ENCODE measurements at regions not wholly inside any gene's neighbourhood (a gene's known extent, or its start where the extent isn't known, plus 50 kb on each side); places are given as distances from the start of the nearest gene placed in this dataset.

DNA sequence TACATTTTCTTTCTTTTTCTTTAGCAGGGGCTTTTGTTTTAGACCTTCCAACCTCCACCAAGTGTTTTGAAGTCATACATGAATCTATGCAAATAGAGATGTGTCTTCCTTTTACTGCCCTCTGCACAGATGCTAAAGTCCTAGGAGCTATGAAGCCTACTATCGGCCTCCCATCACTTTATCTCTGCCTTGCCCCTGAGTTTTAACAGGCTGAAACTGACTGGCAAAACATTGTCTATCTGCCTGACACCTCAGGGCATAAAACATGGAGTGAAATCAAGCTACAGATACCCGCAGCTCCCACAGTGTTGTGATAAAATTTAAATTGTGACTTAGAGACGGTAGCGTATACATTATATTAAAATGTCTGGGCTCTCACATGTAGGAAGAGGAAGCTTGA lies 604.6 kb upstream of the C9orf72 start:
- intact Hi-C loops (cut with DNase I; ENCODE audit: low total_unique reads) = no loop called here

GRCh38 chr9:28179893-28180292 lies 606.6 kb upstream of the C9orf72 start:
- H3K4me3 ChIP-seq (ENCODE audit: low read depth, poor library complexity, severe bottlenecking) = no peak overlapping the region
- no peak for TF ChIP-seq POLR2A (IDR thresholded peaks at IDR 0.05)
- no peak for TF ChIP-seq CTCF (IDR thresholded peaks at IDR 0.05)
- intact Hi-C loops (cut with DNase I; ENCODE audit: low total_unique reads) = no loop called here
- DNase-seq (ENCODE audit: low spot score in 2 of 2) = no peak
- 59 to 67% methylated on average over 2 of the region's 2 CpGs for WGBS, 2 donors

More for the DNA sequence above, 604.6 kb upstream of the C9orf72 start:
- no peak for DNase-seq (ENCODE audit: low spot score in 2 of 2)
- TF ChIP-seq CTCF (IDR thresholded peaks at IDR 0.05) (no peak), POLR2A (IDR thresholded peaks at IDR 0.05) (no peak)
- WGBS, 2 donors = 84 to 86% methylated on average over 4 of the region's 4 CpGs
- no peak overlapping the region for H3K4me3 ChIP-seq (ENCODE audit: low read depth, poor library complexity, severe bottlenecking)

- no peak for DNase-seq (ENCODE audit: low spot score in 2 of 2)
- H3K4me3 ChIP-seq (ENCODE audit: low read depth, poor library complexity, severe bottlenecking) = no peak overlapping the region
- WGBS, 2 donors = 62 to 72% methylated on average over 2 of the region's 2 CpGs
- TF ChIP-seq CTCF (IDR thresholded peaks at IDR 0.05) (no peak), POLR2A (IDR thresholded peaks at IDR 0.05) (no peak)
- intact Hi-C loops (cut with DNase I; ENCODE audit: low total_unique reads) = no loop called here
Measured at GRCh38 chr9:28190981-28191380, 617.7 kb upstream of the C9orf72 start.

- TF ChIP-seq CTCF (IDR thresholded peaks at IDR 0.05) (no peak), POLR2A (IDR thresholded peaks at IDR 0.05) (no peak)
Measured at GRCh38 chr9:28197653-28198052, 624.4 kb upstream of the C9orf72 start.

DNA sequence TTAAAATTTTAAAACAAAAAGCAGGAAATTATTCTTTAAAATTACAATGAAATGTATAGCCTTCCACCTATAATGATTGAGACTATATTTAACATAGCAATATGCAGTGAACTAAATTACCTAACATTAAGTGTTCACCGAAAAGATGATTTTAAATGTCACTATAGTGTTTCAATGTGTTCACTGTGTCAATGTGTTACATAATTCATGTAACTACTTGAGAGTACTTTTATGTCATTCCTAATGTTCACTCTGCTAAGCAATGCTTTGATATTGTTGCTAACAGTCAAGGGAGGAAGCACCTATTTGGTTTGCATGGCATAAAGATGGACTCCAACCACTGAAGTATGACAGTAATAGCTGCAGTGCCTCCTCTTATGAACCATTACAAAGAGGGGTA lies 629.8 kb upstream of the C9orf72 start:
- intact Hi-C loops (cut with DNase I; ENCODE audit: low total_unique reads) = no loop called here
- no peak for DNase-seq (ENCODE audit: low spot score in 2 of 2)
- no peak overlapping the region for H3K4me3 ChIP-seq (ENCODE audit: low read depth, poor library complexity, severe bottlenecking)
- 89 to 95% methylated on average over 1 of the region's 1 CpG for WGBS, 2 donors
- TF ChIP-seq POLR2A (IDR thresholded peaks at IDR 0.05) (no peak), CTCF (IDR thresholded peaks at IDR 0.05) (no peak)

More at GRCh38 chr9:28197653-28198052, 624.4 kb upstream of the C9orf72 start:
- DNase-seq (ENCODE audit: low spot score in 2 of 2) = no peak
- H3K4me3 ChIP-seq (ENCODE audit: low read depth, poor library complexity, severe bottlenecking) = no peak overlapping the region
- intact Hi-C loops (cut with DNase I; ENCODE audit: low total_unique reads) = no loop called here

GRCh38 chr9:28206280-28206679 lies 633.0 kb upstream of the C9orf72 start:
- TF ChIP-seq CTCF (IDR thresholded peaks at IDR 0.05) (no peak), POLR2A (IDR thresholded peaks at IDR 0.05) (no peak)
- DNase-seq (ENCODE audit: low spot score in 2 of 2) = no peak
- intact Hi-C loops (cut with DNase I; ENCODE audit: low total_unique reads) = no loop called here
- no peak overlapping the region for H3K4me3 ChIP-seq (ENCODE audit: low read depth, poor library complexity, severe bottlenecking)

Measured in lower leg skin (tissue), 4 donors.